ENCODE measurements at regions not wholly inside any gene's neighbourhood (a gene's known extent, or its start where the extent isn't known, plus 50 kb on each side); places are given as distances from the start of the nearest gene placed in this dataset.
"Not testable (repeated sequence)": the region's sequence is repeated elsewhere in the genome, so short reads cannot be mapped to it uniquely, and the experiment has no call there.

- no peak for DNase-seq
Observed at GRCh38 chr9:10843151-10843550, 230.3 kb upstream of the PTPRD start.

GRCh38 chr9:10855847-10856246 lies 243.0 kb upstream of the PTPRD start:
- DNase-seq, result peak in 1 of 4 experiments; percentile 2

GRCh38 chr9:10858817-10859216 lies 246.0 kb upstream of the PTPRD start:
- DNase-seq, result no peak

GRCh38 chr9:10863476-10863875 lies 250.7 kb upstream of the PTPRD start:
- no peak for DNase-seq

GRCh38 chr9:10867194-10867593 lies 254.4 kb upstream of the PTPRD start:
- DNase-seq, result no peak

- DNase-seq, result no peak
Observed at GRCh38 chr9:10869687-10870086, 256.9 kb upstream of the PTPRD start.

GRCh38 chr9:10873999-10874398 lies 261.2 kb upstream of the PTPRD start:
- no peak for DNase-seq

- no peak for DNase-seq
Observed at GRCh38 chr9:10875752-10876151, 262.9 kb upstream of the PTPRD start.

GRCh38 chr9:10876333-10876732 lies 263.5 kb upstream of the PTPRD start:
- DNase-seq, result no peak

- not testable (repeated sequence) for DNase-seq
Observed at GRCh38 chr9:10890266-10890665, 277.5 kb upstream of the PTPRD start.

GRCh38 chr9:10899509-10899908 lies 286.7 kb upstream of the PTPRD start:
- DNase-seq, result no peak

- DNase-seq, result no peak
Observed at GRCh38 chr9:10903969-10904368, 291.2 kb upstream of the PTPRD start.

- no peak for DNase-seq
Observed at GRCh38 chr9:10910779-10911178, 298.0 kb upstream of the PTPRD start.

- DNase-seq, result no peak
Observed at GRCh38 chr9:10911373-10911772, 298.6 kb upstream of the PTPRD start.

- DNase-seq, result no peak
Observed at GRCh38 chr9:10917001-10917400, 304.2 kb upstream of the PTPRD start.

GRCh38 chr9:10921671-10922070 lies 308.9 kb upstream of the PTPRD start:
- DNase-seq, result no peak

GRCh38 chr9:10925896-10926295 lies 313.1 kb upstream of the PTPRD start:
- DNase-seq, result no peak

GRCh38 chr9:10928372-10928771 lies 315.6 kb upstream of the PTPRD start:
- DNase-seq, result no peak

- DNase-seq, result no peak
Observed at GRCh38 chr9:10930081-10930480, 317.3 kb upstream of the PTPRD start.

- DNase-seq, result no peak
Observed at GRCh38 chr9:10946676-10947410, 334.0 kb upstream of the PTPRD start.

- no peak for DNase-seq
Observed at GRCh38 chr9:10957878-10958277, 345.1 kb upstream of the PTPRD start.

- DNase-seq, result no peak
Observed at GRCh38 chr9:10961883-10962282, 349.1 kb upstream of the PTPRD start.

GRCh38 chr9:10983251-10983650 lies 370.4 kb upstream of the PTPRD start:
- no peak for DNase-seq

- DNase-seq, result no peak
Observed at GRCh38 chr9:10999646-11000045, 386.8 kb upstream of the PTPRD start.

GRCh38 chr9:11001546-11001945 lies 388.7 kb upstream of the PTPRD start:
- DNase-seq, result no peak

Data from suppressor macrophage (primary cell).